HG03565 (cell line): ENCODE measurements at regions not wholly inside any gene's neighbourhood (a gene's known extent, or its start where the extent isn't known, plus 50 kb on each side); places are given as distances from the start of the nearest gene placed in this dataset.
"Not testable (repeated sequence)": the region's sequence is repeated elsewhere in the genome, so short reads cannot be mapped to it uniquely, and the experiment has no call there.

ENCODE experiments used
- ATAC-seq: cut with Tn5 transposase; IDR thresholded peaks from one replicate; pipeline ENCODE4 v1.9.1; 2021; ENCODE audit warnings: mild to moderate bottlenecking, moderate library complexity; ENCODE audit not compliant: unreplicated experiment

DNA sequence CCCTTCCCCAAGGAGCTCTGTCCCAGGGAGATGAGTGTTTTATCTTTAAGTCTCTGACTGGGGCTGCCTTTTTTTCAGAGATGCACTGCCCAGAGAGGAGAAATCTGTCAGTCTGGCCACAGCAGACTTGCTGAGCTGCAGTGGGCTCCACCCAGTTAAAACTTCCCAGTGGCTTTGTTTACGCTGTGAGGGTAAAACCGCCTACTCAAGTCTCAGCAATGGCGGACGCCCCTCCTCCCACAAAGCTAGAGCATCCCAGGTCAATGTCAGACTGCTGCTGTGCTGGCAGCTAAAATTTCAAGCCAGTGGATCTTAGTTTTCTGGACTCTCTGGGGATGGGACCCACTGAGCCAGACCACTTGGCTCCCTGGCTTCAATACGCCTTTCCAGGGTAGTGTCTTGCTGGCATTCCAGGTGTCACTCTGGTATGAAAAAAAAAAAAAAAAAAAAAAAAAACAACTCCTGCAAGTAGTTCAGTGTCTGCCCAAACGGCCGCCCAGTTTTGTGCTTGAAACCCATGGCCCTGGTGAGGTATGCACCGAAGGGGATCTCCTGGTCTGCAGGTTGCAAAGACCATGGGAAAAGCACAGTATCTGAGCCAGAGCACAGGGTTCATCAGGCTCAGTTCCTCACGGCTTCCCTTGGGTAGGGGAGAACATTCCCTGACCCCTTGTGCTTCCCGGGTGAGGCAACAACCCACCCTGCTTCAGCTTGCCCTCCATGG lies 1616.1 kb upstream of the ADGRL3 start:
- ATAC-seq = no peak

DNA sequence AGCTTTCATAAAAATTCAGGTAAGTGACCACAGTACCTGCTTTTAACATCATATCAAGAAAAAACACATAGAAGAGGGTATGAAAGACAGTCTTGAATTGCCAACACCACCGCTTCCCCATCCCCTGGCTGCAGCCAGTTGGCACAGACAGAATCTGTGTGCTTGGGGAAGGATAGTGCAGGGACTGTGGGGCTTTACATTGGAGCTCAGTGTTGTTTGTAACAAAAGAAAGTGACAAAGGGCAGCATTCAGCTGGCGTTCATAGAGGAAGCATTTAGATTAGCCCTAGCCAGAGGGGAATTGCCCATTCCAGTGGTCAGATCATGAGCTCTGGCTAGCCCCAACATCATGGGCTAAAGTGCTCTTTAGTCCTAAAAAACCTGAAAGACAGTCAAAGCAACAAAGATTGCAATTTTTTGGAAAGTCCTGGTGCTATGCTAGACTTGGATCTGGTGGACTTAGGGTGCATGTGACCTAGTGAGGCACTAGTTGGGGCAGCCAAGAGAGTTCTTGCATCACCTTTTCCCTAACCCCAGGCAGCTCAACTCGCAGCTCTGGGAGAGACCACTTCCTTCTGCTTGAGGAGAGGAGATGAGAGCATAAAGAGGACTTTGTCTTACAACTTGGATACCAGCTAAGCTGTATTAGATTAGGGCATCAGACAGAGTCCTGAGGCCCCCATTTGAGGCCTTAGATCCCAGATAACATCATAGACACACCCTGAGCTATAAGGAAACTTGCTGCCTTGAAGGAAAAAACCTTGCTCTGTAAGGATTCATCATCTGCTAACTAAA lies 1602.4 kb upstream of the ADGRL3 start:
- no peak for ATAC-seq

DNA sequence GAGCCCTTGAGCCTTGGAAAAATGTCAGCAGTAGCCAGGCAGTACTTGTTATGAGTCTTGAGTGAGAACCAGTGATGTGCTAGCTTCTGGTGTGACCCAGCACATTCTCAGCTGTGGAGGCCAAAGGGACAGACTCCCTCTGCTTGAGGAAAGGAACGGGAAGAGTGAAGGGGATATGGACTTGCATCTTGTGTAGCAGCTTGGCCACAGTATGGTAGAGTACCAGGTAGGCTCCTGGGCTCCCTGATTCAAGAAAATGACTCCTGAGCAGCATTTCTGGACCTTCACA lies 1601.9 kb upstream of the ADGRL3 start:
- ATAC-seq = no peak

DNA sequence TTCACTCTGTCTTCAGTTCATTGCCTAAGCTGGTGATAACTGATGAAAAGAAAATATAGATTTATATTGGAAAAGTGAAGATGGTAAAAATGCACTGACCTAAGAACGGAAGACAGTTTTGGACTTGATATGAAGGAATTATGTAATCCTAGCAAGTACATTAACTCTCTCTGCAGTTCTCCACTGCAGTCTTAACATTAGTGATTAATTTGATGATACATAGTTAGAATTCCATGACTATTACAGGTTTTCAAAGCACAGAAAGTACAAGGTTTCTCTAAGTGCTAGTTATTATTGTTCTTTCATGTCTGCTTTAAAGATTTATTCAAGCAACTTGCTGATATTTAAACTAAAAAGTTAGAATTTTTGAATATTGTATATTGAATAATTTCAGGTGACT lies 1591.7 kb upstream of the ADGRL3 start:
- no peak for ATAC-seq

DNA sequence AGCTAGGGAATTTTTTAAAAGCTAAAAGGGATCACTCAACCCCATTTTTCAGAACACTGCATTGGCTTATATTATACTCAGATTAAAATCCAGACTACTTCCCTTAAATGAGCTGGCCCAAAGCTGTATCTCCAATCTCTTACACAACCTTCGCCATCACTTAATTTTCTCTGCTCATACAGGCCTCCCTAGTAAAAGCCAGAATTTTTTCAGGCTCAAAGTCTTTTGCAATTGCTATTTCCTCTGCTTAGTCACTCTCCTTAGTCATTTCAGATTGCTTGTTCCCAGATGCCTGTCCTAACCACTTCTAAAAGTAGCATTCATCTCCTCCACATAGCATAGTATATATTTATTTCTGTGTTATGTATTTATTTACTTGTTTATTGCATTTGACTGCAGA lies 1587.9 kb upstream of the ADGRL3 start:
- no peak for ATAC-seq

DNA sequence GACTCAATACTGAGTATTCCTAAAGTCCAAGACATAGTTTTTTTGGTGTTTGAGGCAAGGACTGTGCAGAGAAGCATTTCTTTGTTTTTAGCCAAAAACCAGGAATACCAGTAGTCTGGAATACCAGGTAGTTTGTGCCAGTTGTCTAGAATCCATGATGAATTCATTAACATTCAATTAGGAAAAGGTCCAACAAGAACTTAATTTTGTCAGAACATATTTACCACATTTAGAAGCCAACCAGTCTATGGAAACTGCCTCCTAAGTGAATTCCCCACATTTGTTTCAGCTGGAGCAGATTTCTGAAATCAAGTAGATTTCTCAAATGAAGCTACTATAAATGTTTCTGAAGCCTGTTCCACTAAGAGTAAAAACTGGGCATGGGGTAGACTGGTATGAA lies 1584.8 kb upstream of the ADGRL3 start:
- ATAC-seq = no peak

DNA sequence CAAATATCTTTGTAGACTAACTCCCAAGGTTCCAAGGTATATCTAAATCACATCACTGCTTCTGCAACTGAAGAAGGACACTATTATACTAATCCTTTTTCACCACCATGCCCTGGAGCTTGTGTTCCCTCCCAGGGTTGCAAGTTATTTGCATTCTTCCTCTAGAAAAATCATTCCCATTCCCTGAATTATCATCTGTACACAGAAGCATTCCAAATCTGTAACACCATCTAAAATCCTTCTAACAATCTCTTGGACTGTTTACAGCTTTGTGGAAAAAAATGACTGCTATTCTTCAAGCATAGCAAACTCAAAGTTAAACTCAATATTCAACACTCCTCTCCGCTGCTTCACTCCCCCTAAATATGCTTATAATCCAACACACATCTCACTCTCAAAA lies 1570.8 kb upstream of the ADGRL3 start:
- no peak for ATAC-seq

DNA sequence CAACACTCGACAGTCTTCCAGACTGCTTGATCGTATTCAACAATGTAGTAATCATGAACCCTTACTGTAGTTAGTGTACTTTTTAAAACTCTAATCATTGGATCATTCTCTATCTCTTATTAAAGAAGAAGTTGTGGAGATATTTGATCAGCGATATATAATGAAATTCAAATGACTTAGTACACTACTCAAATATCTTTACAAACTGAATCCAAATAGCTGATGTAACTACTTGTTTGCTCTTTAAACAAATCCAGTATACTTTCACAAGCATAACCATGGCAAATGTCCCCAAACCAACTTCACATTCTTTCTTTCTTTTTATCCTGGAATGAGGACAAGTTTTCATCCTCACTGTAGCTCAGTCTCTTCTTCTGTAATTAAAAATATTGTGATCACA lies 1569.9 kb upstream of the ADGRL3 start:
- no peak for ATAC-seq

DNA sequence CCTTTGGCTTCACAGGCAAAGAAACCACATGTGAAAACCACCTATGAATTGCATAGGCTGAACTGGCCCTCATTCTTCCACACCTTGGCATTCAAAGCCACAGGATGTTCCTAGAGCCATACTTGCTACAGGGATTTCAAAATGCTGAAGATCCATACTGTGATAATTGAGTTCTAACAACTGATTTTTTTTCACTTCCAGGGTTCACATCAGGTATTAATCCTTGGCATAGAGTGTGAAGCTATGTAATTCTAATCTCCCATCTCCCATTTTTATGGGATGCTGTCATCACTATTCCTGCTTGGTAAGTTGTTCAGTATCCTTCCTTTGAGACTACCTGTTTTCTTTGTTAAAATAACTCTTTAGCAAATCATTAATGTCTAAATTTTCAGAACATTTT lies 1569.2 kb upstream of the ADGRL3 start:
- no peak for ATAC-seq

DNA sequence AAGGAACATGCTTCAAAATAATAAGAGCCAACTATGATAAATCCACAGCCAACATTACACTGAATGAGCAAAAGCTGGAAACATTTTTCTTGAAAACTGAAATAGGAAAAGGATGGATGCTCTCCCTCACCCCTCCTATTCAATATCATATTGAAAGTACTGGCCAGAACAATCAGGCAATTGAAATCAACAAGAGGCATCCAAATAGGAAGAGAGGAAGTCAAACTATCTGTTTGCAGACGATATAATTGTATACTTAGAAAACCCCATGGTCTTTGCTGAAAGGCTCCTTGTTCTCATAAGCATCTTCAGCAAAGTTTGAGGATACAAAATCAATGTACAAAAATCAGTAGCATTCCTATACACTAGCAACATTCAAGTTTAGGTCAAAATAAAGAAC lies 1562.5 kb upstream of the ADGRL3 start:
- ATAC-seq = no peak

DNA sequence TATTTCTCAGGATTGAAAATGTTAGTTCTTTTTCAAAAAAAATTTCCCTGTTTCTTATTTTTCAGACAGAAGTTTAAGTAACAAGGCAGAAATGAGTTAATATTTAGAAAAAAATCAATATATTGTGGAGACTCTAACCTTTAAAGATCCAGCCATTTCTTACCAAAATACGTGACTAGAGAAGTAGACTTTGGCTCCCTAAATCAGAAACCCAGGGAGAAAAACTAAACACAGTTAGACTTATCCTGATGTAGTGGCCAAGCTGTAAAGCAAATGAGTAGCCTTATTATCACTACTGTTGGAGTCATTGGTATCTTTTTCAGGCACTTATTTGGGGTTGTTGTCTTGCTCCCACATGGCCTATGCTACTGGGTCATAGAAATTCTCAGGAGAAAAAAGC lies 1556.4 kb upstream of the ADGRL3 start:
- no peak for ATAC-seq

DNA sequence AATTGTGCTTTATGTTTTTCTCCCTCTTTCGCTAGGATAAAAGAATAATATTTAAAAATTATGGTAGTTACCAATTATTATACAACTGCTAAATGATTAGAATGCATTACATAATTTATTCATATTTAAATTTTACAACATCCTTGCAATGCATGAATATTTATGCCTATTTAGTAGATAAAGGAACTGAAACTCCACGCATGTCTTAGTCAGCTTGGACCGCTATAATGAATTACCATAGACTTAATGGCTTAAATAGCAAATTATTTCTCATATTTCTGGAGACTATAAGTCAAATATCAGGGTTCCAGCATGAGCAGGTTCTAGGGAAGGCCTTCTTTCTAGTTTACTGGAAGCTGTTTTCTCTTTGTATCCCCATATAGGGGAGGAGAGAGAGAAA lies 1555.4 kb upstream of the ADGRL3 start:
- no peak for ATAC-seq

DNA sequence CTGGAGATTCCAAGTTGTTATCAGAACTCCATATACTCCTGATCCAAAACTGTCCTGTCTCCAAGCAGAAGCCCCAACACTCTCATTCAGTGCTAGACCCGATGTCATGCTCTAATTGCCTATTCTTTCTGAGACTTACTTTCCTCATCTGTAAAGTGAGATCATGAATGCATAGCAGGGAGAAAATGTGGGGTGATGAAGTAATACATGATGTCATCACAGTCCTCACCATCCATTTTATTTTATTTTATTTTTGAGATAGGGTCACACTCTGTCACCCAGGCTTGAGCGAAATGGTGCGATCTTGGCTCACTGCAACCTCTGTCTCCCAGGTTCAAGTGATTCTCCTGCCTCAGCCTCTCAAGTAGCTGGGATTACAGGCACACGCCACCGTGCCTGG lies 1554.0 kb upstream of the ADGRL3 start:
- ATAC-seq = no peak

DNA sequence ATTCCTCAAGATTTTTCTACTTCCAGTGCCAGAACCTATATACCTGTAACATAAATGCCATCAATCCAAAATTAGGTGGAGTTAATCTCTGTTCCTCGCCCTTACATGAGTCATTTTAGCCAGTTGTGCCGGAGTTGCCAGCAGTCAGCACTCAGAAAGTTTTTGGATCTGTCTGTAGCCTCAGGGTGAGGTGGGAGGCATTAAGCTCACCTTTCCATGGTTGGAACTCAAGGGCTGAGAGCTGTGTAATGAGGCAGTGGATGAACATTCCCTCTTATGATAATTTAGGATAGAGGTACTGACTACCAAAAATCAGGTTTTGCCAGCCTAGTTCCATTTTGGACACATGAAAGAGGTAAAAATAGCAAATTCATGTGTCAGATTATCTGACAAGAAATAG lies 1553.1 kb upstream of the ADGRL3 start:
- no peak for ATAC-seq

DNA sequence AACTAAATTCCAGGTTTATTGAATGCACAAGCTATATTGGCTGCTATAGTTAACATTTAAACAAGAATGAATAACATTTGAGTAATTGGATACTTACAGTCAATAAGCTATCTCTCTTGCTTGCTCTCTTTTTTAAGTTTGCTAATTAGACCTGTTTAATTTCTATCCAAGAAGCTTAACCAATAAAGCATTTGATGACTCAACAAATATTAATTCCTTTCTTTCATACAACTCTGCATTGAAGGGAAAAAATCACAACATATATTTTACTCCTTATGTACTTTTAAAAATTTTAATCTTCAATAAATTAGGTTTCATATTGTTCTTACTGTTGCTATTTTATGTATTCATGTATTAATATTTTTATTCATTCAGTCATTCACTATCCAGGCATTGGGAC lies 1552.6 kb upstream of the ADGRL3 start:
- no peak for ATAC-seq

DNA sequence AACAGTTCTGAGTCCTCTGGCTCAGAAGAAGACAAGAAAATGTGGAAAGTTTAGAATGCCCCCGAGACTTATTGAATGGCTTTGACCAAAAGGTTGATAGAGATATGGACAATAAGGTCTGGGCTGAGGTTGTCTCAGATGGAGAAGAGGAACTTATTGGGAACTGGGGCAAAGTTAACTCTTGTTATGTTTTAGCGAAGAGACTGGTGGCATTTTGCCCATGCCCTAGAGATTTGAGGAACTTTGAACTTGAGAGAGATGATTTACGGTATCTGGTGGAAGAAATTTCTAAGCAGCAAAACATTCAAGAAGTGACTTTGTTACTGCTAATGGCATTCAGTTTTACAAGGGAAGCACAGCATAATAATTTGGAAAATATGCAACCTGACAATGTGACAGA lies 1549.3 kb upstream of the ADGRL3 start:
- ATAC-seq = no peak

DNA sequence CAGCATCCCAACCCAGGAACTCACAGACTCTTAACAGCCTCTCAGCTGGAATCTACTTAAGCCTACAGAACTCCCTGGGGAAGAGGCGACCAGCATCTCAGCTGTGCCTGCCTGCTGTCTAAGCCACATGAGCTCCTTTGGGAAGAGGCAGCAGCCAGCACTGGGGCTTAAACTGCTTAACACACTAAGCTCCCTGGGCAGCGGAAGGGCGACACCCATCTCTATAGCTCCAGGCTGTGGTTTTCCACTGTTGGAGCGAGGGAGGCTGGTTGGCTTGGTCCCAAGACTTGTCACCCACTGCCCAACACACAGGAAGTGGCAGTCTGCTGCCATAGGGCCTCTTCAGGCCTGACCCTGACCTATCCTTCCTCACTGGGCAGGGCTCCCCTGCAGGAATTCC lies 1544.1 kb upstream of the ADGRL3 start:
- no peak for ATAC-seq

DNA sequence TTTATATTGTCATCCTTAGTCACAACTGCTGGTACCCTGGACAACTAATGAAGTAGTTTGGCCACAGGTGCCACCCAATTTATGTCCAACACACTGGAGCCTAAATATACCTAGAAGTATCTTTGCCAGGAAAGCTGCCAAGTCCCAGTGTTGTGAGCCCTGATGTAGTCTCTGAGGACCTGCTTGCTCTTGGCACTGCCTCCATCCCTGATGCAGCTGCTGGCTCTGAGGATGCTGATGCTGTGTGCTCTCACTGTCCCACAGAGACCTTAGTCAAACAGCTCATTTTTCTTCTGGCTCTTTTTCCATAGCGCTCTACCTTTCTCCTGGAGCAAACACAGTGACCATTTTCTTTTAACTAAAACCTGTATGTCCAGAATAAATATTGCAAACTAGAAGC lies 1535.4 kb upstream of the ADGRL3 start:
- no peak for ATAC-seq

DNA sequence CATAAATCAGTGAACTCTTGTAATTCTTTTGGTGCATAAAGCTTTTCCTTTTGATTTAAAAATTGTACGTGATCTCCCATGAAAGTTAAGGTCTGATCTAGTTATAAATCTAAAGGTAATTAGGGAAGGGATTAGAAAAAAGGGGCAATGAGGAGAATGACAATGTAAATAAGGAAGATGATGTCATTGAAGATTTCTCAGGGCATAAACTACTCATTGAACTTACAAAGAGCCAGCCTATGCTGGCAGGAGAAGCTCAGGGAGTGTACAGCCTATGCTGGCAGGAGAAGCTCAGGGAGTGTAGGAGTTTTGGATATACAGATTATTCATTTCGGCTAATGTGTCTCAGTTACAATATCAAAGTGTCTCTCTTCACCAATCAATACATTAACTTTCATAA lies 1533.5 kb upstream of the ADGRL3 start:
- ATAC-seq = no peak

DNA sequence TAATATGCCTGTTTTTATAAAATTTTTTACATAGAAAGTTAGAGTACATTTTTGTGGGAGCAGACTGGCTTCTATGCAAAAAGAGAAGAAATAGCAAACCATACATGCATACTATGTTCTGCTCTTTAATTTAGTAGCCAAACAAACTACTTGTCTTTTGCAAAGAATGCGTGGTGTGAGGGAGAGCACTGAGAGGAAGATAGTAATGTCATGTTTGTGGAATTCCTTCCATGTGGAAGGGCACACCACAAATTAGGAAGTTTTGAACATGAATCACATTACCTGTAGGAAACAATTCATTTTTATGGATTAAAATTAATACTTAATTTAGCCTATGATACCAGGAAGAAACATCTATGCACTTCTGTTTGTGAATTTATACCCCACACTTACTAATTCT lies 1529.1 kb upstream of the ADGRL3 start:
- ATAC-seq = no peak

DNA sequence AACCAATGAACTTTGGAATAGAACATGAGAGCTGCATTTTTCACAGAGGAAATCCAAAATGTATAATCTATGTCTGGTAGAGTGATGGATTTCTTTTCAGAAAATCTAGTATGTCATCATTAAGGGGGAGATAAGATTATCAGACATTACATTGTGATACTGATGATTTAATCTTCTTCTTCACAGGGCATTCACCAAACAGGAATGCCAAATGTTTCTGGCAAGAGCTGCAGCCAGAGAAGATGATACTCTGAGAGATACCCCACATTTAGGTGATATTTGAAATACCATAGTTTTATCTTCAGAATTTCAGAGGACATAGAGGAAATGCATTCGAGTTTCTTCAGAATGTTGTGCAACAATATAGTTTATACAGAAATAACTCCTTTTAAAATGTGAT lies 1523.7 kb upstream of the ADGRL3 start:
- ATAC-seq = no peak

DNA sequence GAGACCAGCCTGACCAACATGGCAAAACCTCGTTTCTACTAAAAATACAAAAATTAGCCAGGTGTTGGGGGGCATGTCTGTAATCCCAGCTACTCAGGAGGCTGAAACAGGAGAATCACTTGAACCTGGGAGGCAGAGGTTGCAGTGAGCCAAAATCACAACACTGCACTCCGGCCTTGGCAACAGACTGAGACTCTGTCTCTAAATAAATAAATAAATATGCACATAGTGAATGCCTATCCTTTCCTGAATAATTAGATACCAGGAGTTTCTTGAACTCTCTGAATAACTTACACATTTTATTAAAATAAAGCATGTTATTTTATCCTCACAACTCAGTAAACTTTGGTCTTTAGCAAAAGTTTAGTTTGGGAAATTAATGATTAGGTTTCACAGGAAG lies 1523.1 kb upstream of the ADGRL3 start:
- ATAC-seq = not testable (repeated sequence)

DNA sequence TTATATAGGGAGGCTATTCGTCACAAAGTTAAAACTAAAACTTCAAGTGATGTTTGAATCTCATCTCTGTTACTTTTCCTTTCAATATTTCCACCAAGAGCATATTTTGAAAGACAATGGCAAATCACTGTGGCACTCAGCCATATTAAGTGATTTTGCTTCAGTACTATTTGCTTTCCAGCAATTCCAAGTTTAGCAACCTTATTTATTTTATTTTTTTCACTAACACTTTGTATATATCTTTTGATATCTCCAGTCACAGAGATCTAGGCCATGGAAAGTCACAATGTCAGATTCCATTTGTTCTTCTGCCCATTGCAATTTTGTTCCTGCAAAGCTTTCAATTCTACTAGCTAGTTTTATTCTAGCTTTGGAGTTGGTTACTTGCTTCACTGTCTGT lies 1514.5 kb upstream of the ADGRL3 start:
- no peak for ATAC-seq
